Skeletal muscle satellite cell (primary cell): ENCODE measurements at regions not wholly inside any gene's neighbourhood (a gene's known extent, or its start where the extent isn't known, plus 50 kb on each side); places are given as distances from the start of the nearest gene placed in this dataset.

Experiments used
- H3K27me3 ChIP-seq: 2 replicates; pipeline ENCODE4 v1.7.0; 2013; ENCODE audit warnings: low read length; ENCODE audit not compliant: control insufficient read depth, insufficient read depth
- H3K36me3 ChIP-seq: 2 replicates; pipeline ENCODE4 v1.7.0; 2013; ENCODE audit warnings: mild to moderate bottlenecking, control low read depth, low read length; ENCODE audit not compliant: insufficient read depth
- H3K4me1 ChIP-seq: 2 replicates; pipeline ENCODE4 v1.7.0; 2013; ENCODE audit warnings: low read length; ENCODE audit not compliant: control insufficient read depth, insufficient read depth
- H3K4me2 ChIP-seq: 2 replicates; pipeline ENCODE4 v1.7.0; 2013; ENCODE audit warnings: mild to moderate bottlenecking, low read length
- H3K4me3 ChIP-seq: 2 replicates; pipeline ENCODE4 v1.7.0; 2013; ENCODE audit warnings: low read length
- H3K9ac ChIP-seq: 2 replicates; pipeline ENCODE4 v1.7.0; 2013; ENCODE audit warnings: mild to moderate bottlenecking, low read depth, low read length, moderate library complexity
- H3K9me3 ChIP-seq: replicated peaks from 2 replicates; pipeline ENCODE4 v1.7.0; 2013; ENCODE audit warnings: mild to moderate bottlenecking, control low read depth, low read length

DNA sequence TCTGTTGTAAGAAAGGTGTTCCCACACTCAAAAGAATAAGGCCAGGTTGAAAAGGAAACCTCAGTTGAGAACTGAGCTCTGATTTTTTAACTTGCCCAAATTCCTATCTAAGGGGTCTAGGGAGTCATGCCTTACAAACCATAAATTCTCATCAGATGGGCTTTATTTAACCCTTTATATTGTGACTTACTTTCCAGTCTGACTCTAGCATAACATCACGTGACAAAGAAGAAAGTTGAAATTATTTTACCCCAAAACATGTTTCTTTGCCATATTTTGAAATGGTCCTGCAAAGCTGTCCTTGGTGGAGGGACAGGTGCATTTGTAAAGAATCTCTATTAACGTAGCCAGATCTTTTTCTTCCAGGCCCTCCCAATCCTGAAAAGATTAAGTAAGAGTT lies 411.7 kb downstream of the GALC start:
- peaks cover 12% of the 10 kb centered on the region for H3K9me3 ChIP-seq
- no peak overlapping the region for H3K4me3 ChIP-seq
- H3K4me2 ChIP-seq: no peak overlapping the region
- H3K36me3 ChIP-seq: no peaks in the 10 kb centered on the region
- no peaks in the 10 kb centered on the region for H3K4me1 ChIP-seq
- H3K9ac ChIP-seq: no peak overlapping the region
- H3K27me3 ChIP-seq: no peaks in the 10 kb centered on the region

DNA sequence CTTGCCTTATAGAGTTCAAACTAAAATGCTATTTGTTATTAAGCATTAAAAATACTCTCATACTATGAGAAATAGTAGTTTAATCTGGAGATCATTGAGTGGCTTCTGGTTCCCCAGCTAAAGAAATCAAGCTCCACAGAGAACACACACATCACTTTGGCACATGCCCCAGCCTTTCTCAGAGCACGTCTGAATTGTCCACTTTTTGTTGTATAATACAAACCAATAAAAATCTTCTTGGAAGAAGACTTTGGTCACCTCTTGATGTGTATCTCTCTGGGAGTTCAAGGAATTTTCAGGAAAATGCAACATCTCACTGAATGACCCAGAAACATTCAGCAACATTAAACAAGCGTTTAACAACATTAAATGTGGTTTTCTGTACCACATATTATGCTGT lies 413.9 kb downstream of the GALC start:
- H3K27me3 ChIP-seq: no peaks in the 10 kb centered on the region

DNA sequence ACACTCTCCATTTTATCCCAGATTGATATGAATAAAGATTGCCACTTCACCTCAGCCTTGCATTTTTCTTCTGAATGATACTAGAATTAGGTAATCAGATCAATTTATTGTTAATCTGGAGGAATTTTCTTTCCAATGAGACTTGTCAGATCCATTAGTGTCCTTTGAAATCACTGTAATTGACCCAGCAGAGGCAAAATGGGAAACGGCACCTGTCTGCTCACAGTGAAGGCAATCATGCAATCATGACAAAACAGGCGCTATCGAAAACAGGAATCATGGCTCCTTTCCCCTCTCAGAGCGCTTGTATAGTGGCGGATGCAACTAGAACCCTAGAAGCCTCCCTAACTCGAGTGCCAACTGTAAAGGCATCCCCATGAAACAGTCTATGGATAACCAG lies 417.6 kb downstream of the GALC start:
- Histone ChIP-seq H3K4me1 (no peaks in the 10 kb centered on the region), H3K36me3 (no peaks in the 10 kb centered on the region), H3K9me3 (peaks cover 3% of the 10 kb centered on the region), H3K4me3 (no peak overlapping the region), H3K27me3 (no peaks in the 10 kb centered on the region), H3K4me2 (no peak overlapping the region), H3K9ac (no peak overlapping the region)

More for the DNA sequence above, 413.9 kb downstream of the GALC start:
- no peak overlapping the region for H3K4me3 ChIP-seq
- H3K4me1 ChIP-seq: no peaks in the 10 kb centered on the region
- H3K9me3 ChIP-seq: peaks cover 12% of the 10 kb centered on the region
- no peak overlapping the region for H3K9ac ChIP-seq
- no peak overlapping the region for H3K4me2 ChIP-seq
- no peaks in the 10 kb centered on the region for H3K36me3 ChIP-seq

DNA sequence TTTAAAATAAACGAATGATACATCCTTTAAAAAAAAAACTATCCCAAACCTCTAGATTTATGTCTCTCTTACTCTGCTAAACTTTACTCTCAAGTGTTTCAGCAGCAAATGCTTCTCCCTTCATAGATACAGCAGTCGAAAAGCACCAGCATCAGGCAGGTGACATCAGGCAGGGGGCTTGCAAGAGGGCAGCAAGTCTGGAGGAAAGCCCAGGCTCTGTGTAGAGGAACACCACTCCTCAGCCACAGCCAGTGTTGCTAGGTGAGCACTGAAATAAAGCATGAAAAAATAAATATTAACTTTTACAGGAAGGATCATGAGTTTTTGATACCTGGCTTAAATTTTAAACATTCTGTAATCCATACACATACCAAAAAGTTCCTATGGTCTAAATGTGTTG lies 419.4 kb downstream of the GALC start:
- H3K9ac ChIP-seq: no peak overlapping the region
- no peaks in the 10 kb centered on the region for H3K36me3 ChIP-seq
- peaks cover 3% of the 10 kb centered on the region for H3K9me3 ChIP-seq
- no peak overlapping the region for H3K4me2 ChIP-seq
- H3K27me3 ChIP-seq: no peaks in the 10 kb centered on the region
- no peak overlapping the region for H3K4me3 ChIP-seq
- no peaks in the 10 kb centered on the region for H3K4me1 ChIP-seq

DNA sequence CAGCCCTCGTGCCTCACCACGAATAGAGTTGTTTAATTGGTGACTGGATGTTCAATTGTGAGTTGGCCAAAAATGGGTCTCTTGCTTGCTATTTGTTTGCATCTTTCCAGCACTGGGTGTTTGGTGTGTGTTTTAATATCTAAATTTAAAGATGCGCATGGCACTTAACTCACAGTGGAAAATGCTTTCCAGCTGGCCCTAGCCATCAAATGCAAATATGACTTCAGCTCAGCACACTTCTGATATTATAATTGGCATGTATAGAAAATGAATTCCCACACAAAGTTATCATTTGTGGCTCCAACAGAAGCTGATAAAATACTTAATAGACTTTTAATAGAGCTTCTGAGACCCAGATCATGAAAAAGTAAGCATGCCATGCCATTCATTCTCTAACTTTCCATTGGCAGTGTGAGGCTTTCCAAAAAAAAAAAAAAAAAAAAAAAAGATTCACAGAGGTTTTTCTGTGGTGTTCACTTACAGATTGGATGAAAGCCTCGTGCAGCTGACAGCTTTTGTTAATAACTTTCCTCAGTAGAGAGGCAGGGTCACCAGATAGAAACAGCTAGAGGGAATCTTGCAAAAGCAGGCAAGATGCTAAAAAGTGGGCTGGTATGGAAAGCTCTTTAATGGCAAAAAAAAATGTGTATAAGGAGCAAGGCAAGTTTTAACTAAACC lies 425.2 kb downstream of the GALC start:
- Histone ChIP-seq H3K4me3 (no peak overlapping the region), H3K9me3 (no peaks in the 10 kb centered on the region), H3K9ac (no peak overlapping the region), H3K4me2 (no peak overlapping the region), H3K27me3 (no peaks in the 10 kb centered on the region), H3K4me1 (no peaks in the 10 kb centered on the region), H3K36me3 (no peaks in the 10 kb centered on the region)

DNA sequence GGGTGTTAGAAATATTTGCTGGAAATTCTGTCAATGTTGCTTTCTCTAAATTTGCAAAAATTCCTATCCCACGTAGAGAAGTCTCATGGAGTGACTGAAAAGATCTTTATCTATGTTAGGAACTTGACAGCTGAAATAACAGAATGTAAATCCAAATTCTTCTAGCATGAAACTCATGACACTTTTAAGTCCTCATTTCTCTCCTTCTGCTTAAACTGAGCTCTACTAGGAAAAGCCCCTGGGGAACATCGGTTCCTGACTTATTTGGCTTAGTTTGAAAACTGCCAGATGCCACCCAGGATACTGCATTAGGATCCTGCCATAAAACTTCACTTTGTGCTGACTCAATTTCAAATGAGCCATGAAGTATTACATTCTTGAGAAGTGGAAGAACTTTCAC lies 426.0 kb downstream of the GALC start:
- no peak overlapping the region for H3K9ac ChIP-seq
- no peak overlapping the region for H3K4me3 ChIP-seq
- H3K27me3 ChIP-seq: no peaks in the 10 kb centered on the region
- H3K4me2 ChIP-seq: no peak overlapping the region
- no peaks in the 10 kb centered on the region for H3K4me1 ChIP-seq
- H3K9me3 ChIP-seq: no peaks in the 10 kb centered on the region
- H3K36me3 ChIP-seq: no peaks in the 10 kb centered on the region

DNA sequence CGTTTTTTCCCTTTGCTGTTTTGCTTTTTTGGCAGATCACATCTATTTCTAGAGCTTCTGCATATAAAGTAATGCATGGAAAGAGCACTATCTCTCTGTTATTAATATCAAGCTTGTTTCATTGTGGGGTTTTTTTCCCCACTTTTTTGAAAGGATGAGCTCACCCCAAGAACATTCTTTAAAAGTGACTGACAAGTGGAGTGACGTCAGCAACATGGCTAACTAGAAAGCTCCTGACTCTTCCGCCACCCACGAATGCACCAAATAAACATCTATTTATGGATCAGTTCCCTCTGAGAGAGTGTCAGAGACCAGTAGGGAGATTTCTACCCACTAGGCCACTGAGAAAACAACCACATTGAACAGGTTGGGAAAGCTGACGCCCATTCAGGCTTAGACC lies 445.4 kb downstream of the GALC start:
- no peaks in the 10 kb centered on the region for H3K27me3 ChIP-seq
- H3K4me1 ChIP-seq: no peaks in the 10 kb centered on the region
- no peaks in the 10 kb centered on the region for H3K36me3 ChIP-seq
- no peak overlapping the region for H3K4me2 ChIP-seq
- peaks cover 5% of the 10 kb centered on the region for H3K9me3 ChIP-seq
- no peak overlapping the region for H3K9ac ChIP-seq
- H3K4me3 ChIP-seq: no peak overlapping the region

DNA sequence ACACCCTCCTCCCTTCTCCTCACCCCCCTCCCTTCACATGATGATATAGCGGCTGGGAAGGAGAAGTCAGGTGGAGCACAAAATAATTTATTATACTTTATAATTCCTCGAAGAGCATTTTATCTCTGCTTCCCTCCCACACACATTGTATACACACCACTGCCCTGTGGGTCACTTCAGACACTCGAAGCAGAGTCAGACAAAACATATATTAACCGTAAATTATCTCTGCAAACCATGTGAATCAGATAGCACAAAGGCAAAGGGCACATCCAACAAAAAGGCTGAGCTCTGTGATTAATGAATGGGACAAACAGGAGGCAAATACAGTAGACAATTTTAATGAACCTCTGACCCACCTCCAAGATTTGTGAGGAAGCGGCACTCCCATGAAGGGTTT lies 450.7 kb downstream of the GALC start:
- Histone ChIP-seq H3K9me3 (no peaks in the 10 kb centered on the region), H3K9ac (no peak overlapping the region), H3K4me3 (no peak overlapping the region), H3K27me3 (no peaks in the 10 kb centered on the region), H3K36me3 (no peaks in the 10 kb centered on the region), H3K4me1 (no peaks in the 10 kb centered on the region), H3K4me2 (no peak overlapping the region)

DNA sequence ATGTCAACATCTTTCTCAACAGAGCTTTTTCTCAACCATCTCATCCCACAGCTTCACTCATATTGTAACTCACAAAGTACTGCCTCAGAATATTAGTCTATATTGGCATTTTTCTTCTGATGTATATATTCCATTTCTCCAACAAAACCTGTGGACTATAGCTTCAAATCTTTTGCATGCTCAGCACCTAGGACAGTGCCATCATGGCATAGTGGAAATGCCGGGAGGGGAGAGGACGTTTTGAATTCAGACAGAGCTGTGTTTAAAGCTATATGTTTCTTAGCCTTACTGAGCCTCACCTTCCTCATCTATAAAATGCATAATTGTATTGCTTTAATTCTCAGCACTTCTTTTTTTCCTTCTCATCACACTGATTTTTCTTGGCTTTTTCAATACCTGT lies 452.6 kb downstream of the GALC start:
- H3K9me3 ChIP-seq: no peaks in the 10 kb centered on the region
- H3K4me1 ChIP-seq: no peaks in the 10 kb centered on the region
- no peak overlapping the region for H3K9ac ChIP-seq
- H3K4me3 ChIP-seq: no peak overlapping the region
- no peak overlapping the region for H3K4me2 ChIP-seq
- H3K36me3 ChIP-seq: no peaks in the 10 kb centered on the region
- no peaks in the 10 kb centered on the region for H3K27me3 ChIP-seq

DNA sequence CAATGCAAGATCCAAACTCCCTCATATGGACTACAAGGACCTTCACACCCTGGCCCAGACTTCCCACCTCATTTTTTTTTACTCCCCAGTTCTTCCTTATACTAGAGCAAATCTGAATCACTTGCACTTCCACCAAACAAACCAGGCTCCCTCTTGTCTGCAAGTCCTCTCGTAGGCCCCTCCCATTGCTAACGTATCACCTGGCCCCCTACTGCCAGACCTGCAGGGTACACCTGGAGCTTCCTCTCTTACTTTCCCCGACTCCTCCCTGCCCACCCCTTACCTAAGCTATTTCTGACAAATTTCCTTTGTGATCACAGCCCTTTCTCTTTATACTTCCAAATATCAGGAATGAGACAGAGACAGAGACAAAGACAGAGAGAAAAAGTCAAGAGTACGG lies 463.9 kb downstream of the GALC start:
- Histone ChIP-seq H3K4me3 (no peak overlapping the region), H3K9me3 (no peaks in the 10 kb centered on the region), H3K9ac (no peak overlapping the region), H3K36me3 (no peaks in the 10 kb centered on the region), H3K4me2 (no peak overlapping the region), H3K27me3 (no peaks in the 10 kb centered on the region), H3K4me1 (no peaks in the 10 kb centered on the region)

DNA sequence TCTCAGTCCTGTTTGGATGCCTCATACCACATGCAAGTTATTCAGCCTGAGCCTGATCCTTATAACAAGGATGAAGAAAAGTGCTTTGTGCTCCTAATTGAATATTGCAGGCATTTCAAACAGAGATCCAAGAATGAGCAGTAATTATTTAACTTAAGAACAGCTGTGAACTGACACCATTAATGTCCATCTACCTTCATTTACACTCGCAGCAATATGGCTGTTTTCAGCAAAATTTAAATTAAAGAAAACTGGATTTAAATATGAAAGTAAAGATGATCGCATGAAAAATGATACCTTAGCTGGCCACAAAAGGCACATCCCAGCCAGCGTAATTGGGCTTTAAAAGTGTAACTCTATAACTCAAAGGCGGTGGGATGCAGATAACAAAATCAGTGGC lies 466.3 kb downstream of the GALC start:
- H3K4me3 ChIP-seq: no peak overlapping the region
- no peaks in the 10 kb centered on the region for H3K4me1 ChIP-seq
- H3K9ac ChIP-seq: no peak overlapping the region
- no peak overlapping the region for H3K4me2 ChIP-seq
- H3K9me3 ChIP-seq: peaks cover 7% of the 10 kb centered on the region
- no peaks in the 10 kb centered on the region for H3K27me3 ChIP-seq
- H3K36me3 ChIP-seq: no peaks in the 10 kb centered on the region

DNA sequence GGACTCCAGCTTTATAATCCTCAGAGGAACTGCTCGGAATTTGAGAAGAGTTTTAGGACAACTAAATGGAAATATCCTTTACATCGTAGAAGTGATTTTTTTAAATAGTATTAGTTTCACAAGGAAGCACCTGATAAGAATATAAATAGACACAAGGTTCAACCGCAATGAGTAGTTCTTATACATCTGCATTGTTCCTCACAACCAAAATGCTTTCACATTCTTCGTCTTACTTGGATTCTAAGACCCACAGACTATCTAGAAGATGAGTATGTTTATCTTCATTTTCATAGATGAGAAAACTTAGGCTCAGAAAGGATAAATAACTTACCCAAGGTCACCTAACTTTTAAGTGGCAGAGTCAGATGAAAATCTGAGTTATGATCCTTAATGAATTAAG lies 469.0 kb downstream of the GALC start:
- H3K4me2 ChIP-seq: no peak overlapping the region
- peaks cover 7% of the 10 kb centered on the region for H3K9me3 ChIP-seq
- H3K27me3 ChIP-seq: no peaks in the 10 kb centered on the region
- H3K4me1 ChIP-seq: no peaks in the 10 kb centered on the region
- no peak overlapping the region for H3K4me3 ChIP-seq
- H3K9ac ChIP-seq: no peak overlapping the region
- no peaks in the 10 kb centered on the region for H3K36me3 ChIP-seq
